GM12878 (cell line): ENCODE measurements at regions not wholly inside any gene's neighbourhood (a gene's known extent, or its start where the extent isn't known, plus 50 kb on each side); places are given as distances from the start of the nearest gene placed in this dataset.

Source experiments
- ATAC-seq: fragments of 200-7000 bp; cut with Tn5 transposase; 3 replicates; pipeline ENCODE4 v1.9.1; 2020; ENCODE audit warnings: mild to moderate bottlenecking, moderate library complexity
- BruUV-seq: library from RNA; stranded (reverse); fragments of 400-500 nt; replicated peaks from 2 replicates; lab custom pipeline; 2021; lab: Mats Ljungman, UMichigan
- CTCF ChIA-PET: fragments of 300-600 bp; sonication (Branson Sonifier 250); formaldehyde crosslinking; extraction: SDS; loops from one replicate; lab custom pipeline; 2021; ENCODE audit warnings: inconsistent platforms; lab: Yijun Ruan, JAX
- POLR2A ChIA-PET: fragments of 350-600 bp; formaldehyde crosslinking; extraction: SDS; loops from one replicate; lab custom pipeline; 2021; ENCODE audit warnings: inconsistent platforms; lab: Charles Lee
- RAD21 ChIA-PET: fragments of 300-600 bp; sonication (Branson Sonifier 250); formaldehyde crosslinking; loops from one replicate; lab custom pipeline; 2023; ENCODE audit warnings: antibody characterized with exemption; ENCODE audit not compliant: unreplicated experiment; lab: Charles Lee
- SMC1A ChIA-PET: fragments of 300-600 bp; sonication (Branson Sonifier 250); formaldehyde crosslinking; loops from one replicate; lab custom pipeline; 2023; ENCODE audit not compliant: unreplicated experiment, uncharacterized antibody; lab: Charles Lee
- DNase-seq: peaks from one replicate; pipeline ENCODE4 v3.0.0-alpha.2; 2011; ENCODE audit warnings: low read depth, low spot score
- FAIRE-seq: peaks from 3 replicates; lab custom pipeline; 2011; peaks lifted over from hg19 to GRCh38; lab: Jason Lieb, UNC
- H2AFZ ChIP-seq: 2 replicates; pipeline ENCODE4 v1.6.0; 2011; ENCODE audit warnings: low read depth, low read length, control low read depth; ENCODE audit not compliant: control insufficient read depth
- H3K27ac ChIP-seq: 2 replicates; pipeline ENCODE4 v1.5.1; 2011; ENCODE audit warnings: control low read depth; ENCODE audit not compliant: control insufficient read depth, insufficient read depth
- H3K27me3 ChIP-seq, 2 experiments: replicated peaks in 1 of 2; 2 replicates each; pipeline versions ENCODE4 v1.6.0 to v1.6.1; 2011; ENCODE audit warnings: low read length in 1 of 2; ENCODE audit not compliant: control insufficient read depth in 2 of 2, insufficient read depth in 2 of 2
- H3K36me3 ChIP-seq, 2 experiments: 2 replicates each; pipeline ENCODE4 v1.5.1; 2011; ENCODE audit warnings: low read length in 1 of 2; ENCODE audit not compliant: control insufficient read depth in 2 of 2, insufficient read depth in 2 of 2
- H3K4me1 ChIP-seq: 2 replicates; pipeline ENCODE4 v1.6.1; 2011; ENCODE audit warnings: mild to moderate bottlenecking, low read length, moderate library complexity, mixed read lengths; ENCODE audit not compliant: control insufficient read depth, insufficient read depth
- H3K4me2 ChIP-seq: 2 replicates; pipeline ENCODE4 v1.6.0; 2011; ENCODE audit warnings: control low read depth; ENCODE audit not compliant: control insufficient read depth, insufficient read depth
- H3K4me3 ChIP-seq: fragments of 200-600 bp; sonication (generic); 2 replicates; pipeline ENCODE4 v1.5.1; 2016
- H3K79me2 ChIP-seq: 2 replicates; pipeline ENCODE4 v1.6.0; 2011; ENCODE audit warnings: low read length; ENCODE audit not compliant: control insufficient read depth, insufficient read depth
- H3K9ac ChIP-seq: 2 replicates; pipeline ENCODE4 v1.8.0; 2011; ENCODE audit warnings: low read length, control low read depth, mixed read lengths; ENCODE audit not compliant: control insufficient read depth, insufficient read depth
- H3K9me3 ChIP-seq: replicated peaks from 3 replicates; pipeline ENCODE4 v1.5.1; 2011; ENCODE audit warnings: mild to moderate bottlenecking, low read length; ENCODE audit not compliant: control insufficient read depth, insufficient read depth
- H4K20me1 ChIP-seq: 2 replicates; pipeline ENCODE4 v1.6.0; 2011; ENCODE audit not compliant: control insufficient read depth, insufficient read depth
- JUND ChIP-seq: IDR thresholded peaks from 2 replicates; pipeline ENCODE4 v1.6.1; 2012; ENCODE audit warnings: low read depth, mild to moderate bottlenecking, low read length, improper control_type of control experiment, moderate library complexity
- KDM1A ChIP-seq: fragments of 200-600 bp; sonication (generic); IDR thresholded peaks from 2 replicates; pipeline ENCODE4 v1.6.1; 2016; ENCODE audit warnings: borderline replicate concordance
- PAX8 ChIP-seq: fragments of 450-650 bp; IDR thresholded peaks from 2 replicates; pipeline ENCODE4 v1.6.1; 2017; ENCODE audit warnings: mild to moderate bottlenecking, moderate library complexity
- SMAD5 ChIP-seq: IDR thresholded peaks from 2 replicates; pipeline ENCODE4 v1.6.1; 2016; ENCODE audit warnings: antibody characterized with exemption, low read depth
- TCF7 ChIP-seq: IDR thresholded peaks from 2 replicates; pipeline ENCODE4 v1.6.1; 2014; ENCODE audit warnings: antibody characterized with exemption, borderline replicate concordance
- ZNF24 ChIP-seq: fragments of 450-650 bp; IDR thresholded peaks from 2 replicates; pipeline ENCODE4 v1.6.1; 2017; ENCODE audit warnings: antibody characterized with exemption, mild to moderate bottlenecking
- WGBS: methylation state at CpG from one replicate; pipeline ENCODE4 v1.1.6; 2016; ENCODE audit warnings: low lambda C conversion rate; ENCODE audit not compliant: insufficient replicate concordance, insufficient coverage; ENCODE audit errors: missing lambda C conversion rate; 5-methylcytosine and 5-hydroxymethylcytosine counted together
- in situ Hi-C: fragments of 300-500 bp; cut with MboI; formaldehyde crosslinking; loops from 9 replicates; pipeline ENCODE4 v1.14.3; 2018; ENCODE audit warnings: mixed read lengths
- intact Hi-C: fragments of 100-400 bp; cut with micrococcal nuclease; formaldehyde crosslinking; loops from one replicate; pipeline ENCODE4 v1.14.2; 2022; ENCODE audit not compliant: unreplicated experiment
- TF ChIP-seq, protein P1 (sequence below): fragments of 450-650 bp; IDR thresholded peaks from 2 replicates; pipeline ENCODE4 v1.6.1; 2017; ENCODE audit warnings: mild to moderate bottlenecking, moderate library complexity
- TF ChIP-seq, protein P2 (sequence below): fragments of 450-650 bp; IDR thresholded peaks from 2 replicates; pipeline ENCODE4 v1.6.1; 2017; ENCODE audit warnings: low read depth, mild to moderate bottlenecking, moderate library complexity

DNA sequence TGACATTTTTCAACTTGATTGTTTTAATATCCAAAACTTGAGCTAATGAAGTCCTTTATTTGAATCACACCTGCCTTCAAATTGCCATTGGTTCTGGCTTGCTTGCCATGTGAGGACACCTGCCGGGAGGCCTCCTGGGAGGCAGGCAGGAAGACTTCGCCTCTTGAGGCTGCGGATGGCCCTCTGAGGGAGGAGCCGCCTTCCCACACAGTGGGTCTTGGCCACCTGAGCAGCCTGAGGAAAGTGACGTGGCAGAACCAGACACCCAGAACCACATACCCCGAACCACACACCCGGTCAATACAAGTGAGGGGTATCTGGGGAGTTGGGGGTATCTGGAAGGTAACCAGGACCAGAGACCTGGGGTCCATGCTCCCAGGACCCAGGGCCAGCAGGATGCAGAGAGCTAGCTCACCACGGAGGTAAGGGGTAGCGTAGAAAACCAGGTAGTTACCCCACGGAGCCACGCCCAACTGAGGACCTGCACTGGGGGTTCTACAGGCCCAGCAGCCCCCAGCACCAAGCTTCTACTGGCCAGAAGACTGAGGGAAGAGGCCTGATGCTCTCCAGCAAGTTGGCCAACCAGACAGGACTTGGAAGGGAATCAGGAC, 300.5 kb downstream of the TCERG1L start (continued):
- TF ChIP-seq, protein P1, sequence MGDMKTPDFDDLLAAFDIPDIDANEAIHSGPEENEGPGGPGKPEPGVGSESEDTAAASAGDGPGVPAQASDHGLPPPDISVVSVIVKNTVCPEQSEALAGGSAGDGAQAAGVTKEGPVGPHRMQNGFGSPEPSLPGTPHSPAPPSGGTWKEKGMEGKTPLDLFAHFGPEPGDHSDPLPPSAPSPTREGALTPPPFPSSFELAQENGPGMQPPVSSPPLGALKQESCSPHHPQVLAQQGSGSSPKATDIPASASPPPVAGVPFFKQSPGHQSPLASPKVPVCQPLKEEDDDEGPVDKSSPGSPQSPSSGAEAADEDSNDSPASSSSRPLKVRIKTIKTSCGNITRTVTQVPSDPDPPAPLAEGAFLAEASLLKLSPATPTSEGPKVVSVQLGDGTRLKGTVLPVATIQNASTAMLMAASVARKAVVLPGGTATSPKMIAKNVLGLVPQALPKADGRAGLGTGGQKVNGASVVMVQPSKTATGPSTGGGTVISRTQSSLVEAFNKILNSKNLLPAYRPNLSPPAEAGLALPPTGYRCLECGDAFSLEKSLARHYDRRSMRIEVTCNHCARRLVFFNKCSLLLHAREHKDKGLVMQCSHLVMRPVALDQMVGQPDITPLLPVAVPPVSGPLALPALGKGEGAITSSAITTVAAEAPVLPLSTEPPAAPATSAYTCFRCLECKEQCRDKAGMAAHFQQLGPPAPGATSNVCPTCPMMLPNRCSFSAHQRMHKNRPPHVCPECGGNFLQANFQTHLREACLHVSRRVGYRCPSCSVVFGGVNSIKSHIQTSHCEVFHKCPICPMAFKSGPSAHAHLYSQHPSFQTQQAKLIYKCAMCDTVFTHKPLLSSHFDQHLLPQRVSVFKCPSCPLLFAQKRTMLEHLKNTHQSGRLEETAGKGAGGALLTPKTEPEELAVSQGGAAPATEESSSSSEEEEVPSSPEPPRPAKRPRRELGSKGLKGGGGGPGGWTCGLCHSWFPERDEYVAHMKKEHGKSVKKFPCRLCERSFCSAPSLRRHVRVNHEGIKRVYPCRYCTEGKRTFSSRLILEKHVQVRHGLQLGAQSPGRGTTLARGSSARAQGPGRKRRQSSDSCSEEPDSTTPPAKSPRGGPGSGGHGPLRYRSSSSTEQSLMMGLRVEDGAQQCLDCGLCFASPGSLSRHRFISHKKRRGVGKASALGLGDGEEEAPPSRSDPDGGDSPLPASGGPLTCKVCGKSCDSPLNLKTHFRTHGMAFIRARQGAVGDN, result no peak
- TF ChIP-seq TCF7, result no peak

DNA sequence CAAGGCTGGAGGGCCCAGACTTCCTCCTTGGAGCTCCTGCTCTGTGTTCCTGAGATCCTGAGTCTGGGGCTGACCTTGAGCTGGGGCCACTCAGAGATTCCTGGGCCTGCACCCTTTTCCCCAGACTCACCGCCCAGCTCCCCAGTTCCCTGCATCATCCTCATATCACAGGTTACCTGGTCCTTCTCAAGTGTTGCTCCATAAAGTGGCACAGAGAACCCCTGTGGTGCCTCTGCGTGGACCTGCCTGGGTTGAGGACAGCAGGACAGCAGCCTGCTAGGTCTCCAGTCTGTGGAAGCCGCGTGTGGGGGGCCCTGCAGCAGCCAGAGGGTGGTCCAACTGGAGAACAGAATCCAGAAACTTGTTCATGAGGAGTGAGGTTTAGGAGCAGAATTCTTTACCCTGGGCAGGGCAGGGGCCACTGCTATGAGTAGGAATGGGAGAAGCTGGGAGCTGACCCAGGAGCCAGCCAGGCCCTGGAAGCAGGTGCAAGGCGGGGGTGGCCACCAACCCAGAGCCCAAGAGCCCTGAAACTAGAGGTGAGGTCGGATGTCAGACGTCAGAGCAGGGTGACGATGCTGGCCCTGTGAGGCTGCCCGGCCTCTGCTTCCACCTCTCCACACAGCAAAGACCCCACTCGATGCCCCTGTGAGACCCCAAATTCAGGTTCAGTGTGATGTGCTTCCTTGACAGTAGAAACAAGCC, 299.4 kb downstream of the TCERG1L start:
- in situ Hi-C loops (no loop called here), intact Hi-C loops (no loop called here)
- no peak overlapping the region for H3K4me2 ChIP-seq
- H3K79me2 ChIP-seq, result no peaks in the 10 kb centered on the region
- ChIA-PET SMC1A (no interaction called here), RAD21 (no interaction called here), CTCF (no interaction called here), POLR2A (no interaction called here)
- ATAC-seq (no peak), DNase-seq (no peak), FAIRE-seq (no peak)
- H3K27ac ChIP-seq, result no peak overlapping the region
- no TSS peak for BruUV-seq
- no peaks in the 10 kb centered on the region for H3K27me3 ChIP-seq
- H2AFZ ChIP-seq, result no peak overlapping the region
- H3K9me3 ChIP-seq, result no peaks in the 10 kb centered on the region; the same call in 2 of the 3 replicates
- H3K36me3 ChIP-seq, result no peaks in the 10 kb centered on the region
- no peak overlapping the region for H3K4me3 ChIP-seq
- no peaks in the 10 kb centered on the region for H4K20me1 ChIP-seq
- 11% methylated on average over 10 of the region's 10 CpGs for WGBS
- TF ChIP-seq, protein P2, sequence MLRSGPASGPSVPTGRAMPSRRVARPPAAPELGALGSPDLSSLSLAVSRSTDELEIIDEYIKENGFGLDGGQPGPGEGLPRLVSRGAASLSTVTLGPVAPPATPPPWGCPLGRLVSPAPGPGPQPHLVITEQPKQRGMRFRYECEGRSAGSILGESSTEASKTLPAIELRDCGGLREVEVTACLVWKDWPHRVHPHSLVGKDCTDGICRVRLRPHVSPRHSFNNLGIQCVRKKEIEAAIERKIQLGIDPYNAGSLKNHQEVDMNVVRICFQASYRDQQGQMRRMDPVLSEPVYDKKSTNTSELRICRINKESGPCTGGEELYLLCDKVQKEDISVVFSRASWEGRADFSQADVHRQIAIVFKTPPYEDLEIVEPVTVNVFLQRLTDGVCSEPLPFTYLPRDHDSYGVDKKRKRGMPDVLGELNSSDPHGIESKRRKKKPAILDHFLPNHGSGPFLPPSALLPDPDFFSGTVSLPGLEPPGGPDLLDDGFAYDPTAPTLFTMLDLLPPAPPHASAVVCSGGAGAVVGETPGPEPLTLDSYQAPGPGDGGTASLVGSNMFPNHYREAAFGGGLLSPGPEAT, result no peak
- no peak for TF ChIP-seq ZNF24
- TF ChIP-seq PAX8, result no peak
- TF ChIP-seq KDM1A, result no peak
- TF ChIP-seq SMAD5, result no peak
- no peak for TF ChIP-seq JUND
- H3K4me1 ChIP-seq, result no peaks in the 10 kb centered on the region
- H3K9ac ChIP-seq, result no peak overlapping the region
